Adipocyte (in vitro differentiated cells): ENCODE measurements at regions not wholly inside any gene's neighbourhood (a gene's known extent, or its start where the extent isn't known, plus 50 kb on each side); places are given as distances from the start of the nearest gene placed in this dataset.

Source experiments
- DNase-seq: peaks from one replicate; pipeline ENCODE4 v3.0.0-alpha.2; 2015; ENCODE audit warnings: low read depth
- H3K27me3 ChIP-seq: replicated peaks from 2 replicates; pipeline ENCODE4 v1.7.0; 2013; ENCODE audit warnings: mild to moderate bottlenecking, low read length, moderate library complexity; ENCODE audit not compliant: control insufficient read depth, insufficient read depth
- H3K36me3 ChIP-seq: 2 replicates; pipeline ENCODE4 v1.7.0; 2013; ENCODE audit warnings: low read length, mild to moderate bottlenecking, moderate library complexity; ENCODE audit not compliant: control insufficient read depth, insufficient read depth, severe bottlenecking
- H3K4me1 ChIP-seq: 2 replicates; pipeline ENCODE4 v1.7.0; 2013; ENCODE audit warnings: mild to moderate bottlenecking, low read length, moderate library complexity; ENCODE audit not compliant: control insufficient read depth, insufficient read depth
- H3K4me3 ChIP-seq: 2 replicates; pipeline ENCODE4 v1.7.0; 2013; ENCODE audit warnings: mild to moderate bottlenecking, low read length, moderate library complexity
- H3K9ac ChIP-seq: 2 replicates; pipeline ENCODE4 v1.7.0; 2013; ENCODE audit warnings: mild to moderate bottlenecking, low read length, moderate library complexity
- H3K9me3 ChIP-seq: 2 replicates; pipeline ENCODE4 v1.7.0; 2013; ENCODE audit warnings: mild to moderate bottlenecking, low read length, moderate library complexity; ENCODE audit not compliant: control insufficient read depth

- Histone ChIP-seq H3K9ac (no peak overlapping the region), H3K27me3 (peaks cover 19% of the 10 kb centered on the region), H3K9me3 (peaks cover 6% of the 10 kb centered on the region), H3K4me1 (no peaks in the 10 kb centered on the region), H3K4me3 (no peak overlapping the region), H3K36me3 (no peaks in the 10 kb centered on the region)
- DNase-seq: peak; percentile 79
Measured at GRCh38 chr9:36728651-36729520, 156.2 kb downstream of the MELK start.

- no peak for DNase-seq
- Histone ChIP-seq H3K36me3 (no peaks in the 10 kb centered on the region), H3K9me3 (peaks cover 6% of the 10 kb centered on the region), H3K27me3 (peaks cover 16% of the 10 kb centered on the region), H3K9ac (no peak overlapping the region), H3K4me3 (no peak overlapping the region), H3K4me1 (no peaks in the 10 kb centered on the region)
Measured at GRCh38 chr9:36729906-36730305, 157.2 kb downstream of the MELK start.

DNA sequence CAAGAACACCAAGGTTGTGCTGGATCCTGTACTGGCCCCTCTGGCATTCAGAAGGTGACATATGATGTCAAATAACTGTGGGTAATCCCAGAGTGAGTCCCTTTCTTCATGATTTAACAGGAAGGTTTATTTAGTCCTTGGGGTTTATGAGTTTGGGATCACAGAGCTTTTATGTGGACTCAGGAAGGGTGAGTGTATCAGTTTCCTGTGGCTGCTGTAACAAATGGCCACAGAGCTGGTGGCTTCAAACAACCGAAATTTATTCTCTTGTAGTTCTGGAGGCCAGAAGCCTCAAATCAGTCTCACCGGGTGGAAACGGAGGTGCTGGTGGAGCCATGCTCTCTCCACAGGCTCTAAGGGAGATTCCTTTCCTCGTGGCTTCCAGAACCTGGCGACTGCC lies 157.7 kb downstream of the MELK start:
- Histone ChIP-seq H3K9ac (no peak overlapping the region), H3K4me3 (no peak overlapping the region), H3K9me3 (peaks cover 6% of the 10 kb centered on the region)

DNA sequence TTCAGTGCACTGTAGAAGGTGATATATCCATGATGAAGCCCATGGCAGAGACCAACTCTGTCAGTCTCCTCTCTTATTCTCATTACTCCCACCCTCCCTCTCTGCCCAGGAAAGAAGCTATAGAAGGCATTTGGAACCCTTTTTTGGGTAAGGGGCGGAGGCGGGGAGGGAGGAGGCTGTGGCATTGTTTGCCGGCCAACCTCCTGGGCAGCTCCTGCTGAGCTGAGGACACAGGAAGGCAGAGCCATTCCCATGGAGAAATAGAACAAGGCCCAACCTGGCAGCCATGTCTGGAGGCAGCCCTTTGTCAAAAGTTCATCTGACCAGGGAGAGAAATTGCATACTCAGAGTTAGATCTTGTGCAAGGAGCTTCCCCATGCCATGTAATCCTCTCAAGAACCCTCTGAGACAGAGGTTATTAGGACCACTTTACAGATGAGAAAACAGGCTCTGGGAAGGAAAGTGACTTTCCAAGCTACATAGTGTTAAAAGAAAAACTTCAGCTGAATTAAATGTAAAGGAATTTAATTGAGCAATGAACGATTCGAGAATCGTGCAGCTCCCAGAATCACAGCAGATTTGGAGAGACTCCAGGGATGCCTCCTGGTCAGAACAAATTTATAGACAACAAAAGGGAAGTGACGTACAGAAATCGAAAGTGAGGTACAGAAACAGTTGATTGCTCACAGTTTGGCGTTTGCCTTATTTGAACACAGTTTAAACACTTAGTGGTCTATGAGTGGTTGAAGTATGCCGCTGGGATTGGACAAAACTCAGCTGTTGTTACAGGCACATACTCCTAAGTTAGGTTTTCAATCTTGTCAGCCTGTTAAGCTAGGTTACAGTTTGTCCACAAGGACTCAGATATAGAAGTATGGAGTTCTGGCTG lies 158.6 kb downstream of the MELK start:
- peaks cover 6% of the 10 kb centered on the region for H3K9me3 ChIP-seq
- H3K4me1 ChIP-seq: no peaks in the 10 kb centered on the region
- H3K27me3 ChIP-seq: peaks cover 23% of the 10 kb centered on the region
- no peak overlapping the region for H3K4me3 ChIP-seq
- no peaks in the 10 kb centered on the region for H3K36me3 ChIP-seq
- no peak overlapping the region for H3K9ac ChIP-seq
- DNase-seq: no peak

More for the DNA sequence above, 157.7 kb downstream of the MELK start:
- H3K36me3 ChIP-seq: no peaks in the 10 kb centered on the region
- no peaks in the 10 kb centered on the region for H3K4me1 ChIP-seq
- H3K27me3 ChIP-seq: peaks cover 19% of the 10 kb centered on the region
- DNase-seq: no peak

- DNase-seq: no peak
Measured at GRCh38 chr9:36734737-36735136, 162.0 kb downstream of the MELK start.

GRCh38 chr9:36736648-36737047 lies 164.0 kb downstream of the MELK start:
- no peak overlapping the region for H3K9ac ChIP-seq
- peaks cover 34% of the 10 kb centered on the region for H3K27me3 ChIP-seq
- peaks cover 4% of the 10 kb centered on the region for H3K4me1 ChIP-seq
- no peaks in the 10 kb centered on the region for H3K9me3 ChIP-seq
- H3K4me3 ChIP-seq: no peak overlapping the region
- H3K36me3 ChIP-seq: no peaks in the 10 kb centered on the region
- no peak for DNase-seq

More at GRCh38 chr9:36734737-36735136, 162.0 kb downstream of the MELK start:
- Histone ChIP-seq H3K36me3 (no peaks in the 10 kb centered on the region), H3K9ac (no peak overlapping the region), H3K27me3 (peaks cover 26% of the 10 kb centered on the region), H3K4me3 (no peak overlapping the region), H3K9me3 (peaks cover 6% of the 10 kb centered on the region), H3K4me1 (peaks cover 4% of the 10 kb centered on the region)

GRCh38 chr9:36738318-36738976 lies 165.8 kb downstream of the MELK start:
- no peaks in the 10 kb centered on the region for H3K36me3 ChIP-seq
- peaks cover 4% of the 10 kb centered on the region for H3K4me1 ChIP-seq
- peak; percentile 7 for DNase-seq
- no peaks in the 10 kb centered on the region for H3K9me3 ChIP-seq
- peaks cover 51% of the 10 kb centered on the region for H3K27me3 ChIP-seq
- no peak overlapping the region for H3K4me3 ChIP-seq
- H3K9ac ChIP-seq: no peak overlapping the region

- DNase-seq: no peak
- H3K4me3 ChIP-seq: no peak overlapping the region
- H3K9me3 ChIP-seq: no peaks in the 10 kb centered on the region
Measured at GRCh38 chr9:36739373-36740116, 166.8 kb downstream of the MELK start.

GRCh38 chr9:36742264-36742663 lies 169.6 kb downstream of the MELK start:
- no peak overlapping the region for H3K9ac ChIP-seq
- H3K4me1 ChIP-seq: peaks cover 4% of the 10 kb centered on the region
- no peaks in the 10 kb centered on the region for H3K9me3 ChIP-seq
- DNase-seq: no peak
- no peaks in the 10 kb centered on the region for H3K36me3 ChIP-seq
- H3K27me3 ChIP-seq: peaks cover 57% of the 10 kb centered on the region
- no peak overlapping the region for H3K4me3 ChIP-seq

More at GRCh38 chr9:36739373-36740116, 166.8 kb downstream of the MELK start:
- Histone ChIP-seq H3K27me3 (peaks cover 59% of the 10 kb centered on the region), H3K9ac (no peak overlapping the region), H3K36me3 (no peaks in the 10 kb centered on the region), H3K4me1 (peaks cover 4% of the 10 kb centered on the region)

DNA sequence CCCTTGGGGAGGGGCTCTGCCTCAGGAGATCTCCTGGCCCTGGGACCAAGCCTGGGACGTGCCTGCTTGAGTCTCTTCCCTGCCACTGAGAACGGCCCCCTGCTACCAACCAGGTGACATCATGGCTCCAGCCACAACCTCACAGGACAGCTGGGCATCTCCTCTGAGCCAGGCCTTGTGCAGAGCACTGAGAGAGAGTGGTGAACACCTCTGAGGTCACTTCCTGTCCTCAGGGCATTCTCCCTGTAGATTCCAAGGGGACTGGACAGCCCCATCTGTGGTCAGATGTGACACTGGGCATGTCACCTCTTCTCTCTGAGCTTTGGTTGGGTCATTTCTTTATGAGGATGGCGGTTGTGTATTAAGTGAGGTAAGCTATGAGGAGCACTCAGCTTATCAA lies 172.0 kb downstream of the MELK start:
- Histone ChIP-seq H3K27me3 (peaks cover 70% of the 10 kb centered on the region), H3K36me3 (no peaks in the 10 kb centered on the region), H3K9ac (no peak overlapping the region), H3K4me3 (no peak overlapping the region), H3K9me3 (no peaks in the 10 kb centered on the region), H3K4me1 (no peaks in the 10 kb centered on the region)
- DNase-seq: no peak
